Activated T-cell treated with anti-CD3 and anti-CD28 coated beads, Interleukin-2, amount 50 U/mL, for 72 hours (primary cell): ENCODE measurements at regions not wholly inside any gene's neighbourhood (a gene's known extent, or its start where the extent isn't known, plus 50 kb on each side); places are given as distances from the start of the nearest gene placed in this dataset.

ENCODE experiments used
- ATAC-seq, 2 donors: fragments of 150-1000 bp; cut with Tn5 transposase; replicated peaks in 1 of 2; 2 replicates each; pipeline ENCODE4 v1.10.0; 2021; ENCODE audit warnings: moderate library complexity in 2 of 2, mild to moderate bottlenecking in 1 of 2
- DNase-seq, 2 donors: peaks; one replicate each; pipeline ENCODE4 v3.0.0; 2021 to 2022; ENCODE audit warnings: mixed read lengths in 1 of 2
- H3K27ac Mint-ChIP-seq: one replicate; pipeline ENCODE4 v1.8.0; 2022; ENCODE audit warnings: mild to moderate bottlenecking, moderate library complexity, mixed read lengths
- H3K27me3 Mint-ChIP-seq: one replicate; pipeline ENCODE4 v1.8.0; 2022; ENCODE audit warnings: low read depth, mixed read lengths
- H3K36me3 Mint-ChIP-seq, 2 donors: one replicate each; pipeline ENCODE4 v1.8.0; 2022; ENCODE audit warnings: mixed read lengths in 2 of 2, mild to moderate bottlenecking in 1 of 2; ENCODE audit not compliant: insufficient read depth in 2 of 2
- H3K4me1 Mint-ChIP-seq: one replicate; pipeline ENCODE4 v1.8.0; 2022; ENCODE audit warnings: low read depth, mixed read lengths
- H3K4me3 Mint-ChIP-seq, 2 donors: one replicate each; pipeline ENCODE4 v1.8.0; 2022; ENCODE audit warnings: mild to moderate bottlenecking in 2 of 2, mixed read lengths in 2 of 2, moderate library complexity in 2 of 2
- H3K9me3 Mint-ChIP-seq, 2 donors: one replicate each; pipeline ENCODE4 v1.8.0; 2022; ENCODE audit warnings: mixed read lengths in 2 of 2

GRCh38 chr5:74100268-74100665, 474.3 kb downstream of the ARHGEF28 start:
- ATAC-seq: no peak
- Mint-ChIP-seq H3K4me3 (no peak overlapping the region), H3K27ac (no peak overlapping the region), H3K27me3 (peaks cover 4% of the 10 kb centered on the region), H3K4me1 (no peaks in the 10 kb centered on the region), H3K9me3 (peaks cover 0 to 2% of the 10 kb centered on the region in 2 donors), H3K36me3 (no peaks in the 10 kb centered on the region)
- DNase-seq: no peak

- DNase-seq (no peak), ATAC-seq (no peak)
- Mint-ChIP-seq H3K27ac (no peak overlapping the region), H3K4me1 (no peaks in the 10 kb centered on the region), H3K36me3 (no peaks in the 10 kb centered on the region), H3K27me3 (no peaks in the 10 kb centered on the region), H3K9me3 (peaks cover 0 to 2% of the 10 kb centered on the region in 2 donors), H3K4me3 (no peak overlapping the region)
These were observed 473.7 kb downstream of the ARHGEF28 start for GRCh38 chr5:74099538-74100267.

DNA sequence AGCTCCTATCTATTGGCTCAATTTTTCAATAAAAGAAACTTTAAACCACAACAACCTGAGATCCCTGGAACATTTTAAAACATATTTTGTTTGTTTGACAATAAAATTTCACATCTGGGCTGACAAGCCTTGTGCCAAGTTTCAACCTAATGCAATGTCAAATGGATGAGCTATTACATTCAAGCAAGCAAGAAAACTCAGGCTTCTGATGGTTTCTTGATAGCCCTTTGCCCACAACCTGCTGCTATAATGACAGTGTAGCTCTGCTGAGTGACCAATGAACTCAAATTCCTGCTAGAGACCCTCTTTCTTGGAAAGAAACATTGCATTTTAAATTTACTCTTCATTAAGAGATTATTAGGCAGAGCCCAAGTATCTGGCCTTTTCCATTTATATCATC, 472.9 kb downstream of the ARHGEF28 start:
- no peaks in the 10 kb centered on the region for H3K27me3 Mint-ChIP-seq
- no peak overlapping the region for H3K4me3 Mint-ChIP-seq
- H3K27ac Mint-ChIP-seq: no peak overlapping the region
- H3K36me3 Mint-ChIP-seq: no peaks in the 10 kb centered on the region
- DNase-seq (no peak), ATAC-seq (no peak)
- peaks cover 0 to 2% of the 10 kb centered on the region in 2 donors for H3K9me3 Mint-ChIP-seq
- no peaks in the 10 kb centered on the region for H3K4me1 Mint-ChIP-seq

DNA sequence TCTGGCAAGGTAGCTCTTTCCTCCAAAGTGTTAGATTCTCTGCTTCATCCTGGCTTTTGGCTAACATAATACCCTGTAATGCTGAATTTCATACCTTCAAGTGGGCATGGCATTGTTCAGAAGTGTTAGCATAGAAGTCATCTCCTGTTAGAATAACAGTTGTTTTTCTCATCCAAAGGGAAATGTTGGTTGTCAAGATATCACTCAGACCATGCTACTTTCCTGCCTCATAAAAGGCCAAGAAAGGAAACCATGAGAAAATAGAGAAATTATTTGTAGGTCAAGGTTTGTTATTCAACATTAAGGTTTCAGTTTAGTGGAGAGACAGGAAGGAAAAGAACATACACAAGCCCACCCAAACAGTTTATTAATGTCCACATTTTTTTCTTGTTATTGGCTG, 472.5 kb downstream of the ARHGEF28 start:
- no peak overlapping the region for H3K27ac Mint-ChIP-seq
- no peaks in the 10 kb centered on the region for H3K4me1 Mint-ChIP-seq
- peaks cover 2% of the 10 kb centered on the region for H3K27me3 Mint-ChIP-seq
- no peaks in the 10 kb centered on the region for H3K36me3 Mint-ChIP-seq
- ATAC-seq (no peak), DNase-seq (no peak)
- peaks cover 0 to 2% of the 10 kb centered on the region in 2 donors for H3K9me3 Mint-ChIP-seq
- H3K4me3 Mint-ChIP-seq: no peak overlapping the region

DNA sequence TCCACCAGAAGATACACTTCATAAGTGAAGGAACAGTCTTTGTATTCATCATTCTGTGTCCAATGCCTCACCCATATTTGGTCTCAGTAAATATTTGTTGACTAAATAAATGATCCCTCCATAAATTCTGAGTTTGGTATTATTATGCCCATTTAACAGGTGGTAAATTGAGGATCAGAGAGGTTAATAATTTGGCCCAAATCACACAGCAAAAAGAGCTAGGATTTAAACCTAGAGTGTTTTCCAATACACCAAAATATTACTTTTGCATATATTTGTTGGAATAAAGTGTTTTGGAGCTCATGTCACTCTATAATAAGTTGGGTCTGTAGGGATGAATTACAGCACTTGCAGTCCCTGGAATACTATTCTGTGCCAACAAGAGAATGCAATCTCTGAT, 470.3 kb downstream of the ARHGEF28 start:
- DNase-seq: no peak
- Mint-ChIP-seq H3K4me3 (no peak overlapping the region), H3K27ac (no peak overlapping the region), H3K9me3 (peaks cover 0 to 2% of the 10 kb centered on the region in 2 donors), H3K27me3 (peaks cover 4% of the 10 kb centered on the region), H3K4me1 (no peaks in the 10 kb centered on the region), H3K36me3 (no peaks in the 10 kb centered on the region)
- no peak for ATAC-seq

- no peak overlapping the region for H3K27ac Mint-ChIP-seq
- no peaks in the 10 kb centered on the region for H3K4me1 Mint-ChIP-seq
- H3K9me3 Mint-ChIP-seq: peaks cover 0 to 2% of the 10 kb centered on the region in 2 donors
- DNase-seq (no peak), ATAC-seq (no peak)
- H3K4me3 Mint-ChIP-seq: no peak overlapping the region
- no peaks in the 10 kb centered on the region for H3K36me3 Mint-ChIP-seq
- H3K27me3 Mint-ChIP-seq: peaks cover 4% of the 10 kb centered on the region
These were observed 469.9 kb downstream of the ARHGEF28 start for GRCh38 chr5:74095871-74096270.

DNA sequence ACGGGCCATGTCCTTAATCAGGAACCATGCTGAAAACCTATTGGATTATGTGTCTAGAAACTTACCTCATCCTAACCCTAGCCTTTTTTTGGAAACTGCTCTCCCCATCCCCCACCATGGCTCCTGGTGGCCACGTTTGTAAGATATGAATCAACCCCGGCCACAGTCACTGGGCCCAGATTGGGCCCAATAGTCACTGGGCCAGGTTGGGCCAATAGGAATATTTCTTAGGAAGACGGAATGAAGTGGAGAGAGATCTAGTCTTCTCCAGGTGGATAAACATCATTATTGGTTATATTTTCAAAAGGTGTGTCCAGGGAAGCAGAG, 468.7 kb downstream of the ARHGEF28 start:
- no peak for ATAC-seq
- no peaks in the 10 kb centered on the region for H3K4me1 Mint-ChIP-seq

GRCh38 chr5:74094096-74094781, 468.2 kb downstream of the ARHGEF28 start:
- no peak overlapping the region for H3K4me3 Mint-ChIP-seq
- no peaks in the 10 kb centered on the region for H3K4me1 Mint-ChIP-seq

More for the DNA sequence above, 468.7 kb downstream of the ARHGEF28 start:
- DNase-seq: no peak
- peaks cover 4% of the 10 kb centered on the region for H3K27me3 Mint-ChIP-seq
- H3K4me3 Mint-ChIP-seq: no peak overlapping the region
- H3K27ac Mint-ChIP-seq: no peak overlapping the region
- H3K9me3 Mint-ChIP-seq: peaks cover 0 to 2% of the 10 kb centered on the region in 2 donors
- H3K36me3 Mint-ChIP-seq: no peaks in the 10 kb centered on the region

DNA sequence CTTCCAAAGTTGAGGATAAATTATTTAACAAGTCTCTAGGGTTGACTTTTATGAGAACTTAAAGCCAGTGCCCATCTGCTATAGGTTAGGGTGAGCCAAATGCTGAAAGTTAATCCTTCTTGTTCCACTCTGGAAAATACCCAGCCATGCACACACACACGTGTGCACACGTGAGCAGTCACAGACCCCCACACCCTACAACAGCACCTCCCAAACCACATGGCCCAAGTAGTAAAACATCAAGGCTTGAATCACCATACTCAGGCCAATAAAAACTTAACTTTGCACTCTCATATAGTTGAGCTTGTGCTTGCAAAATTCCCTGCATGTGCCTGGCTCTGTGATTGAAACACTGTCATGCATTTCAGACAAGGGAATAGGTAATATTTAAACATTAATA, 467.6 kb downstream of the ARHGEF28 start:
- no peak for ATAC-seq
- DNase-seq: no peak
- peaks cover 4% of the 10 kb centered on the region for H3K27me3 Mint-ChIP-seq
- no peak overlapping the region for H3K27ac Mint-ChIP-seq
- H3K9me3 Mint-ChIP-seq: no peaks in the 10 kb centered on the region
- no peak overlapping the region for H3K4me3 Mint-ChIP-seq
- H3K36me3 Mint-ChIP-seq: no peaks in the 10 kb centered on the region
- H3K4me1 Mint-ChIP-seq: no peaks in the 10 kb centered on the region

More at GRCh38 chr5:74094096-74094781, 468.2 kb downstream of the ARHGEF28 start:
- DNase-seq (no peak), ATAC-seq (no peak)
- Mint-ChIP-seq H3K9me3 (no peaks in the 10 kb centered on the region), H3K27me3 (peaks cover 4% of the 10 kb centered on the region), H3K27ac (no peak overlapping the region), H3K36me3 (no peaks in the 10 kb centered on the region)

GRCh38 chr5:74092766-74093165, 466.8 kb downstream of the ARHGEF28 start:
- Mint-ChIP-seq H3K36me3 (no peaks in the 10 kb centered on the region), H3K9me3 (no peaks in the 10 kb centered on the region), H3K4me1 (no peaks in the 10 kb centered on the region), H3K27ac (no peak overlapping the region), H3K27me3 (peaks cover 4% of the 10 kb centered on the region), H3K4me3 (no peak overlapping the region)
- ATAC-seq (no peak), DNase-seq (no peak)

- ATAC-seq: no peak
- H3K9me3 Mint-ChIP-seq: no peaks in the 10 kb centered on the region
These were observed 459.8 kb downstream of the ARHGEF28 start for GRCh38 chr5:74085782-74086181.

GRCh38 chr5:74085186-74085585, 459.2 kb downstream of the ARHGEF28 start:
- H3K9me3 Mint-ChIP-seq: no peaks in the 10 kb centered on the region
- no peak overlapping the region for H3K4me3 Mint-ChIP-seq
- H3K27me3 Mint-ChIP-seq: peaks cover 21% of the 10 kb centered on the region
- DNase-seq (no peak), ATAC-seq (no peak)
- no peaks in the 10 kb centered on the region for H3K4me1 Mint-ChIP-seq
- no peaks in the 10 kb centered on the region for H3K36me3 Mint-ChIP-seq
- no peak overlapping the region for H3K27ac Mint-ChIP-seq

More at GRCh38 chr5:74085782-74086181, 459.8 kb downstream of the ARHGEF28 start:
- Mint-ChIP-seq H3K27ac (no peak overlapping the region), H3K4me1 (no peaks in the 10 kb centered on the region), H3K36me3 (no peaks in the 10 kb centered on the region), H3K4me3 (no peak overlapping the region), H3K27me3 (peaks cover 21% of the 10 kb centered on the region)
- no peak for DNase-seq

DNA sequence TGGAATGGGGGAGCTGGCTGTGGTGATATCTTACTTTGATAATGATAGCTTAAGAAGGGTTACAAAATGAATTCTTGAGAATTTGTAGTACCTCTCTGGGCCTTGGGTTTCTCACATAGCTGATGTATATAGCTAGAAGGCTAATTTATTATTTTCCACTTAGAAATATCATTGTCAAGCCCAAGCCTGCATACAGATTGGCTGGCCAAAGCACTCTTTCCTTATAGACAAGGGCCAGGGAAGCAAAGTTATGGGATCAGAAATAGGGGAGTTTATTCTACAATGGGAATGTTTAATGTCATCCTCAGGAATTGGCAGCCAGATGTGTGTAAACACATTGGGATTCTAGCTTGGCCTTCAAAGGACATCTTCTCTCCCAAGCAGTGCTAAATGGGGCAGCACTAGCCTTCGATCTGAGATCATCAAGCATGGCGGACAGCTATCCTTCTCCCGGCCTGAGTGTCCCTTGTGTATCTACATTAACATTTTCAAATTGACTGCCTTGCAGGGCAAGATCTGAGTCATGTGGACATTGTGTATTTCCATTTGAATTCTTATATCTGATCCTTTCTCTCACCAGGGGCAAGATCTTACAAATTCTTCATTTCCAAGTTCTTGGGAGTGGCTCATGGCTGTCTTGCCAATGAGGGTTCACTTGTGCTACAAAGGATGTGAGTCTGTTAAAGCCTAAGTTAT, 457.2 kb downstream of the ARHGEF28 start:
- H3K4me1 Mint-ChIP-seq: no peaks in the 10 kb centered on the region
- DNase-seq: no peak
- H3K36me3 Mint-ChIP-seq: no peaks in the 10 kb centered on the region
- H3K27me3 Mint-ChIP-seq: peaks cover 26% of the 10 kb centered on the region
- H3K9me3 Mint-ChIP-seq: no peaks in the 10 kb centered on the region
- no peak for ATAC-seq
- no peak overlapping the region for H3K27ac Mint-ChIP-seq
- no peak overlapping the region for H3K4me3 Mint-ChIP-seq
